ENCODE measurements at regions not wholly inside any gene's neighbourhood (a gene's known extent, or its start where the extent isn't known, plus 50 kb on each side); places are given as distances from the start of the nearest gene placed in this dataset.

GRCh38 chr16:85395207-85395912 is 217.8 kb upstream of the GSE1 start:
- Histone ChIP-seq H3K4me3 (ENCODE audit: low read length) (no peak overlapping the region), H3K27me3 (ENCODE audit: control insufficient read depth, insufficient read depth, low read length) (no peaks in the 10 kb centered on the region), H3K9me3 (ENCODE audit: control insufficient read depth, low read depth, low read length) (peaks cover 2% of the 10 kb centered on the region), H3K27ac (ENCODE audit: low read length) (peak overlapping the region; percentile 16), H3K4me1 (ENCODE audit: control insufficient read depth, insufficient read depth, low read length) (peaks cover 41% of the 10 kb centered on the region), H3K36me3 (ENCODE audit: control insufficient read depth, insufficient read depth, low read length) (no peaks in the 10 kb centered on the region)
- DNase-seq, result peak; percentile 46 to 61
- no CpG with 5 or more reads among the region's 25 CpGs for WGBS (ENCODE audit: insufficient coverage, low lambda C conversion rate)

- peaks cover 9% of the 10 kb centered on the region for H3K9me3 ChIP-seq (ENCODE audit: control insufficient read depth, low read depth, low read length)
- no peaks in the 10 kb centered on the region for H3K36me3 ChIP-seq (ENCODE audit: control insufficient read depth, insufficient read depth, low read length)
- H3K27ac ChIP-seq (ENCODE audit: low read length), result peak overlapping the region; percentile 40
- no peaks in the 10 kb centered on the region for H3K27me3 ChIP-seq (ENCODE audit: control insufficient read depth, insufficient read depth, low read length)
- WGBS (ENCODE audit: insufficient coverage, low lambda C conversion rate), result no CpG with 5 or more reads among the region's 24 CpGs
- no peak overlapping the region for H3K4me3 ChIP-seq (ENCODE audit: low read length)
- no peak for DNase-seq
- H3K4me1 ChIP-seq (ENCODE audit: control insufficient read depth, insufficient read depth, low read length), result peaks cover 36% of the 10 kb centered on the region
Observed at GRCh38 chr16:85395913-85396878, 216.9 kb upstream of the GSE1 start.

GRCh38 chr16:85396879-85397871 is 215.9 kb upstream of the GSE1 start:
- peaks cover 9% of the 10 kb centered on the region for H3K9me3 ChIP-seq (ENCODE audit: control insufficient read depth, low read depth, low read length)
- no peaks in the 10 kb centered on the region for H3K36me3 ChIP-seq (ENCODE audit: control insufficient read depth, insufficient read depth, low read length)
- H3K4me1 ChIP-seq (ENCODE audit: control insufficient read depth, insufficient read depth, low read length), result peaks cover 29% of the 10 kb centered on the region
- 100% methylated on average over 1 of the region's 25 CpGs for WGBS (ENCODE audit: insufficient coverage, low lambda C conversion rate)
- peak overlapping the region; percentile 40 for H3K27ac ChIP-seq (ENCODE audit: low read length)
- no peaks in the 10 kb centered on the region for H3K27me3 ChIP-seq (ENCODE audit: control insufficient read depth, insufficient read depth, low read length)
- peak; percentile 76 to 83 for DNase-seq
- H3K4me3 ChIP-seq (ENCODE audit: low read length), result no peak overlapping the region

GRCh38 chr16:85398050-85398451 is 215.1 kb upstream of the GSE1 start:
- no peak for DNase-seq
- H3K4me1 ChIP-seq (ENCODE audit: control insufficient read depth, insufficient read depth, low read length), result peaks cover 29% of the 10 kb centered on the region
- H3K9me3 ChIP-seq (ENCODE audit: control insufficient read depth, low read depth, low read length), result peaks cover 9% of the 10 kb centered on the region
- H3K36me3 ChIP-seq (ENCODE audit: control insufficient read depth, insufficient read depth, low read length), result no peaks in the 10 kb centered on the region
- no peak overlapping the region for H3K27ac ChIP-seq (ENCODE audit: low read length)
- no CpG with 5 or more reads among the region's 8 CpGs for WGBS (ENCODE audit: insufficient coverage, low lambda C conversion rate)
- H3K27me3 ChIP-seq (ENCODE audit: control insufficient read depth, insufficient read depth, low read length), result no peaks in the 10 kb centered on the region
- H3K4me3 ChIP-seq (ENCODE audit: low read length), result no peak overlapping the region

- Histone ChIP-seq H3K9me3 (ENCODE audit: control insufficient read depth, low read depth, low read length) (peaks cover 9% of the 10 kb centered on the region), H3K27me3 (ENCODE audit: control insufficient read depth, insufficient read depth, low read length) (no peaks in the 10 kb centered on the region), H3K27ac (ENCODE audit: low read length) (no peak overlapping the region), H3K4me3 (ENCODE audit: low read length) (no peak overlapping the region), H3K36me3 (ENCODE audit: control insufficient read depth, insufficient read depth, low read length) (no peaks in the 10 kb centered on the region), H3K4me1 (ENCODE audit: control insufficient read depth, insufficient read depth, low read length) (peaks cover 23% of the 10 kb centered on the region)
- DNase-seq, result no peak
- 100% methylated on average over 1 of the region's 22 CpGs for WGBS (ENCODE audit: insufficient coverage, low lambda C conversion rate)
Observed at GRCh38 chr16:85398688-85399582, 214.2 kb upstream of the GSE1 start.

GRCh38 chr16:85399583-85400284 is 213.4 kb upstream of the GSE1 start:
- no CpG with 5 or more reads among the region's 23 CpGs for WGBS (ENCODE audit: insufficient coverage, low lambda C conversion rate)
- no peak overlapping the region for H3K27ac ChIP-seq (ENCODE audit: low read length)

GRCh38 chr16:85400305-85401205 is 212.6 kb upstream of the GSE1 start:
- no peaks in the 10 kb centered on the region for H3K36me3 ChIP-seq (ENCODE audit: control insufficient read depth, insufficient read depth, low read length)
- no peak for DNase-seq
- WGBS (ENCODE audit: insufficient coverage, low lambda C conversion rate), result no CpG with 5 or more reads among the region's 25 CpGs
- H3K27ac ChIP-seq (ENCODE audit: low read length), result no peak overlapping the region
- peaks cover 9% of the 10 kb centered on the region for H3K9me3 ChIP-seq (ENCODE audit: control insufficient read depth, low read depth, low read length)
- peaks cover 17% of the 10 kb centered on the region for H3K4me1 ChIP-seq (ENCODE audit: control insufficient read depth, insufficient read depth, low read length)
- no peaks in the 10 kb centered on the region for H3K27me3 ChIP-seq (ENCODE audit: control insufficient read depth, insufficient read depth, low read length)
- H3K4me3 ChIP-seq (ENCODE audit: low read length), result no peak overlapping the region

More at GRCh38 chr16:85399583-85400284, 213.4 kb upstream of the GSE1 start:
- Histone ChIP-seq H3K36me3 (ENCODE audit: control insufficient read depth, insufficient read depth, low read length) (no peaks in the 10 kb centered on the region), H3K4me1 (ENCODE audit: control insufficient read depth, insufficient read depth, low read length) (peaks cover 19% of the 10 kb centered on the region), H3K4me3 (ENCODE audit: low read length) (no peak overlapping the region), H3K9me3 (ENCODE audit: control insufficient read depth, low read depth, low read length) (peaks cover 9% of the 10 kb centered on the region), H3K27me3 (ENCODE audit: control insufficient read depth, insufficient read depth, low read length) (no peaks in the 10 kb centered on the region)
- DNase-seq, result no peak

GRCh38 chr16:85401370-85401916 is 211.7 kb upstream of the GSE1 start:
- Histone ChIP-seq H3K27me3 (ENCODE audit: control insufficient read depth, insufficient read depth, low read length) (no peaks in the 10 kb centered on the region), H3K36me3 (ENCODE audit: control insufficient read depth, insufficient read depth, low read length) (no peaks in the 10 kb centered on the region), H3K9me3 (ENCODE audit: control insufficient read depth, low read depth, low read length) (peaks cover 9% of the 10 kb centered on the region), H3K27ac (ENCODE audit: low read length) (no peak overlapping the region), H3K4me3 (ENCODE audit: low read length) (no peak overlapping the region), H3K4me1 (ENCODE audit: control insufficient read depth, insufficient read depth, low read length) (peaks cover 10% of the 10 kb centered on the region)
- 100% methylated on average over 1 of the region's 16 CpGs for WGBS (ENCODE audit: insufficient coverage, low lambda C conversion rate)
- no peak for DNase-seq
